GM19351 (cell line): ENCODE measurements at regions not wholly inside any gene's neighbourhood (a gene's known extent, or its start where the extent isn't known, plus 50 kb on each side); places are given as distances from the start of the nearest gene placed in this dataset.
"Not testable (repeated sequence)": the region's sequence is repeated elsewhere in the genome, so short reads cannot be mapped to it uniquely, and the experiment has no call there.

Experiments
- ATAC-seq: cut with Tn5 transposase; IDR thresholded peaks from one replicate; pipeline ENCODE4 v1.9.1; 2021; ENCODE audit warnings: mild to moderate bottlenecking, moderate library complexity; ENCODE audit not compliant: unreplicated experiment

DNA sequence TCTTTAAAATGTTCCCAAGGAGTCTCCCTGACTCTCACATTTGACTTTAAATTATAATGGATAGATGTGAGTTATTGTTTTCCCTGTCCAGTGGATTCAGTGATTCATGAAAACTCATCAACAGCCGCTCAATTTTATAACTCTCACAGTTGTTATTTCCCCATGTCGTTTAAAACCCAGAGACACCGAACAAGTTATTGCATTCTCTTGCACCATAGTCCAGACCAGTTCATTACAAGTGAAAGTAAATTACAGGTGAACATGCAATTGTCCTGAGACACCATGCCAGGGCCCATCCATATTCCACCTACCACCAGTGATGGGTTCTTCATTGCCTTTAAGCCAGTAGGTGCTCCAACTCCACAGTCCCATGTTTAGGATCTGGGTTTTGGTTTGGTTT, 85.7 kb upstream of the CMKLR1 start:
- ATAC-seq, result no peak

DNA sequence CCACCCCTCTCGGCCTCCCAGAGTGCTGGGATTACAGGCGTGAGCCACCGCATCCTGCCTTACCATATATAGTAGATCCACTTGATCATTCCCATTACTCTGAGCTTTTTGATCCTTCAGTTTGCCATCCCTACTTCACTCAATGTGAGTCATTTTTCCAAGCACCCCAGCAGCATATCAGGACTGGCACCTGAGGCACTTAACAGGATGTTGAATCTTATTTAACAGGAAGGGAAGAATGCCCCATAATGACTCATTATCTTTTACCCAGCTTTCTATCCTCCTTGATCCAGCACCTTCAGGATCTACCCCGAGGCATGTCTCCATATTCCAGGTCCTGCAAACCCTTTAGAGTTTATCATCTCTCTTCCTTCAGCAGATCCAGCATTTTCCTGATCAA, 84.9 kb upstream of the CMKLR1 start:
- ATAC-seq, result no peak

DNA sequence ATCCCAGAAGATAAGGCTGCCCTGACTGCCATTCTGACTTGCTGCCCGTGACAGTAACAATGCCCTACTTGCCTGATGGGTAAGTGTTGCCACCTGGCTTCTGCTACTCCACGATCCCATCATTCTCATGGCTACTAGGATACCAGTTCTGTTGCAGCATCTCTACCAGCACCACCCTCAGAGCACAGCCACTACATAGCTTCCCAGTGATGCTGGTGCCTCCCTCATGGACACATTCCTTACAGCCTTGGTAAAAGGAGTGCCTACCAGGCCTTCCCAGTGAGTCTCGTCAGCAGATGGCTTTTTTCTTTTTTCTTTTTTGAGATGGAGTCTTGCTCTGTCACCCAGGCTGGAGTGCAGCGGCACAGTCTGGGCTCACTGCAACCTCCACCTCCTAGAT, 84.4 kb upstream of the CMKLR1 start:
- no peak for ATAC-seq

DNA sequence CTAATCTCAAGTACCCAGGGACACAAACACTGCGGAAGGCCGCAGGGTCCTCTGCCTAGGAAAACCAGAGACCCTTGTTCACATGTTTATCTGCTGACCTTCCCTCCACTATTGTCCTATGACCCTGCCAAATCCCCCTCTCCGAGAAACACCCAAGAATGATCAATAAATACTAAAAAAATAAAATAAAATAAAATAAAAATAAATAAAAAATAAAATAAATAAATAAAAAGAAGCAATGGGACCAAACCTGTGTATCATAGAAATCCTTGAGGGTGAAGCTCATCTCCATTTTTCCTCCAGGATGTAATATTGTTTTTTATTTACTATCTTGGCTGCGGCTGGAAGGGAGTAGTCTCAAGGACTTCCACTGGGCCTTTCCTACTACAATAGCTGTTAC, 82.0 kb upstream of the CMKLR1 start:
- not testable (repeated sequence) for ATAC-seq

DNA sequence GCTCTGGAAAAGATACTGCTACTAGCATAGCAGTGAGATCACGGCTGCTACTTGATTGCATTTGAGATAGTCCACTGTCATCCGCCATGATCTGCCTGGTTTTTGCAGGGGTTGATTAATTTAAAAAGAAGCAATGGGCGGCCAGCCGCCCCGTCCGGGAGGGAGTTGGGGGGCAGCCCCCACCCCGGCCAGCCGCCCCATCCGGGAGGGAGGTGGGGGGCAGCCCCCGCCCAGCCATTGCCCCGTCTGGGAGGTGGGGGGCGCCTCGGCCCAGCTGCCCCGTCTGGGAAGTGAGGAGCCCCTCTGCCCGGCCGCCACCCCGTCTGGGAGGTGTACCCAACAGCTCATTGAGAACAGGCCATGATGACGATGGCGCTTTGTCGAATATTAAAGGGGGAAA, 81.3 kb upstream of the CMKLR1 start:
- not testable (repeated sequence) for ATAC-seq

DNA sequence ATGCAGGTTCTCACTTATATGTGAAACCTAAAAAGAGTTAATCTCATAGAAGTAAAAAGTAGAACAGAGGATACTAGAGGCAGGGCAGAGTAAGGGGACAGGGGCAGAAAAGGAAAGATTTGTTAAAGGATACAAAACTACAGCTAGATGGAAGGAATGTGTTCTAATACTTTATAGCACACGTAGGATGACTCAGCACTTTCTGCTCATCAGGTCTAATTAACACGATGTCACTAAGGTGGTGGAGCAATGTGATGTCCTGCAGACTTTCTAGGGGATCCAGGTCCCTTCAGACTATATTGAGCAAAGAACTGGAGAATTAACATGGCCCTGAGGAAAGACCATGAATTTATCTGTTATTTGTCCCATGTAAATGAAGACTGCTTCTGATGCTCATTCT, 80.8 kb upstream of the CMKLR1 start:
- no peak for ATAC-seq

DNA sequence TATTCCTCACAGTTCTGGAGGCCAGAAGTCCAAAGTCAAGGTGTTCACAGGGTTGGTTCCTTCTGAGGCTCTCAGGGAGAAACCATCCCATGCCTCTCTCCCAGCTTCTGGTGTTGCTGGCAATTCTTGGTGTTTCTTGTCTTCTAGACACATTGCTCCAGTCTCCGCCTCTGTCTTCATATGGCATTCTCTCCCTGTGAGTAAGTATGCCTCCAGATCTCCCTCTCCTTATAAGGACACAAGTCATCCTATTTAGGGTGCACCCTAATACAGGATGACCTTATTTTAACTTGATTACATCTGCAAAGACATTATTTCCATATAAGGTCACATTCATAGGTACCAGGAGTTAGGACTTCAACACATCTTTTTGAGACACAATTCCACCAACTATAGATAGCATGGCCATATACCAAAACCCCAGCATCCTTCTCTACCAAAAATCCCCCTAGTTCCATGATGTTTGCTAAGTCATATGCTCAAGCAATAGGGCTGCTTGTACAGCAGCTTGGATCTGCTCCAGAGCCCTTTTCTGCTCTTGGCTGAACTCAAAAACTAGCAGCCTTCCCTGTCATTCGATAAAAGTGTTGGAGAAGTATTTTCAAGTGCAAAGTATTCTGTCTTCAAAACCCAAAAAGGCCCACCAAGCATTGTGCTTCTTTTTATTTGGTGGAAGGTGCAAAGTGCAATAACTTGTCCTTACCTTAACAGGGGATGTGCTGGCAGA, 79.2 kb upstream of the CMKLR1 start:
- ATAC-seq, result no peak

DNA sequence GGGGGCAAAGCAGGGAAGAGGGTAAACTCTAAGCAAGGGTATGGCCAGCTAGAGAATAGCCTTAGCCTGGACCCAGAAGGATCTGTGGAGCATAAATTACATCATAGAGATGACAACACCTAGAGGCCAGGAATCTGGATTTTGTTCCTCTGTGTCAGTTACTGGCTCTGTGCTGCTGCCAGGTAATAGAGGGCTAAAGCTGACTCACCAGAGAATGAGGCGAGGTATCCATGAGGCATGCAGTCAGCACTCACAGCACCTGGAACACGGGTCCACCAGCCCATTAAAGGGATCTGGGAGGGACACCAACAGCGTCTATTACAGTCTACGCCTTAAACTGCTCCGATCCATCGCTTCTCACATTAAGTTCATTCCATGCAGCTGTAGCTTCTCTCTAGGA, 74.9 kb upstream of the CMKLR1 start:
- no peak for ATAC-seq

DNA sequence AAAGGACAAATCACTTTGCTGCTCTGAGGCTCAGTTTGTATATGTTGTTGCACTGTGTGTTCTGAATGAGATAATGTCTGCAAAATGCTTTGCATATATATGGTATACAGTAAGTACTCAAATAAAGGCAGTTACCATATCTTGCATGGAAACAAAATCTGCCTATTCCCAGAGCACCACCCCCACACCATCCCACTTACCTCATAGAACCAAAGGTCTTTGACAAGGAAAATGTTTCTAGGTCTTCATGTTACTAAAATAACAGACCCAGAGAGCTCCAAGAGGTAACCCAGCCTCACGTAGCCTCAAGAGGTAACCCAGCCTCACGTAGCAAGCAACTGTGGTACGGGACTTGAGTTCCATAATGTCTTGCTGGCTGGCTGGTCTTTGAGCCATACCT, 71.6 kb upstream of the CMKLR1 start:
- ATAC-seq, result no peak

DNA sequence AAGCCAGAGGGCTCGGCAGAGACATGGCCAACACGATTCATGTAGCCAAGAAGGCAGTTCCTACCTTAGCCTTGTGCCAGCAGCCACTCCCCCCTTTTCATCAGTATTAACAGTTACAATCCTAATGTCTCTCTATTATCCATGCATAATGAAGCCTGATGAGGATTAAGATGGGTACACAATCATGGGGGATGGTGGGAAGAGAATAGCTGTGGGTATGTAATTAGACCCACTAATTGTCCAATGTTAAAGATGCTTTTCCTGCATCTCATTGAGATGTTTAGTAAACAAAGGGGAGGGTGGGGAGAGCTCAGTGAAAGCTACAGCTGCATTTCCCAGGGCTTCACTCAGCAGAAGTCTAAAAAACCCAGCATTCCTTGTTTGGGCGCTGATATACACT, 70.4 kb upstream of the CMKLR1 start:
- no peak for ATAC-seq

DNA sequence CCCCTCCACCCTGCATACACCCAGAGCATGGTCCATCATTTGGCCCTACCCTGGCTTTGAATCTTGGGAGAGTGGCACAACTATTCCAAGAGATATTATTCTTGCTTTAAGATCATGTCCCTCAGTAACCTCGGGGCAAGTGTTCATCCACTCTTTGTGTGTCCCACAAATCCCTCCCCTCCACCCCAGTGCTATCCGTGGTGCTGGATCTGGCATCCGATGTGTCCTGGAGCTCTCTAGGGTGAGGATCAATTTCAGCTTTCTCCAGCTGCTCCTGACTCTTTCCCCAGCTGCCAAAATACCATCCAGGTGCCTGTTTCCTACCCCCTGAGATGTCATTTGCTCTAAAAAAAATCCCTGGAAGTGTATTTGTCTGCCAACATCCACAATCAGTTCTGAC, 64.8 kb upstream of the CMKLR1 start:
- no peak for ATAC-seq

DNA sequence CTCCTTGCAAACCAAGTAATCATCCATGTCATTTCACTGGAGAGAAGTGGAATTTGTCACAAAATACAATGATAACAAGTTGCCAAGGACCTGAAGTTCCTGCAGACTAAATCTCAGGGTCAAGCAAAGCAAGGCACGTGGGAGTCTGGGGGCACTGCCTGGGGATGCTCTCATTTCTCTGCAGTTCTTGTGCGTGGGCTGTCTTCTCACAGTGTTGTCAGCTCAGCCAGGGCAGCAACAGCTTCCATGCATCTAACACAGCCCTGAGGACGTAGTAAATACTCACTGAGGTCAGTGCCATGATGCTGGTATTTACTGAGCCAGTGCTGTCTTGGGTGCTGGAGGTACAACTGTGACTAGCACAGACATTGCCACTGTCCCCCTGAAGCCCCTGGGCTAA, 62.9 kb upstream of the CMKLR1 start:
- ATAC-seq, result no peak

DNA sequence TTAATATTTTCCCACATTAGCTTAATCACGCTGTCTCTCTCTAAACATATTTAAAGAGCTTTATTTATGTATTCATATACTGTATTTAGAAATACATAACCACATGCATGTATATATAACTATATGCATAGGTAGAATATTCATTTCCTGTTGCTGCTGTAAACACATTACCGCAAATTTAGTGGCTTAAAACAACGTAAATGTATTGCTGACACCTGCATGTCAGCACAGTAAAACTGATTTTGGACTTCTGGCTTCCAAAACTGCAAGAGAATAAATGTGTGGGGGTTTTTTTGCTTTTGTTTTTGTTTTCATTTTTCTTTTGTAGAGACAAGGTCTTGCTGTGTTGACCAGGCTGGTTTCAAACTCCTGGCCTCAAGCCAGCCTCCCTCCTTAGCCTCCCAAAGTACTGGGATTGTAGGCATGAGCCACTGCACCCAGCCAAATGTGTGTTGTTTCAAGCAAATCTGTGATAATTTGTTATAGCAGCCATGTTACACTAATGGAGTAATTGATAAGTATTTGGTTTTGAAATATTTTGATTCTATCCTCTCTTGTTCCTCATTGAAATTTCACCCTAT, 61.9 kb upstream of the CMKLR1 start:
- no peak for ATAC-seq

DNA sequence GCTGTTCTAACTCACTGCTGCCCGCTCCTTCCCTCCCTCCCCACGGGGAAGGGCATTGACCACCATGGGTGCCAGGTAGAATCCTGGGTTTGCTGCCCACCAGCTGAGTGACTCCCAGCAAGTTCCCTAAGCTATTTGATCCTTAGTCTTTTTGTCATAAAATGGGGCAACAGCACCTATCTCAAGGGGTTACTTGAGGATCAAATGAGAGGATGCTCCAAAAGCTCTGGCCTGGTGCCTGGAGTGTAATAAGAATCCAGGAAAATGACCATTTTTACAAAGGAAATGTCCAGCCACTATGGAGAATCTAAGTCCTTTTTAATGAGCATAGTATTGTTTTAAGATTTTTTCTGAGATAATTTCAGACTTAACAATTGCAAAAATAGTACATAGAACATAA, 61.4 kb upstream of the CMKLR1 start:
- no peak for ATAC-seq

DNA sequence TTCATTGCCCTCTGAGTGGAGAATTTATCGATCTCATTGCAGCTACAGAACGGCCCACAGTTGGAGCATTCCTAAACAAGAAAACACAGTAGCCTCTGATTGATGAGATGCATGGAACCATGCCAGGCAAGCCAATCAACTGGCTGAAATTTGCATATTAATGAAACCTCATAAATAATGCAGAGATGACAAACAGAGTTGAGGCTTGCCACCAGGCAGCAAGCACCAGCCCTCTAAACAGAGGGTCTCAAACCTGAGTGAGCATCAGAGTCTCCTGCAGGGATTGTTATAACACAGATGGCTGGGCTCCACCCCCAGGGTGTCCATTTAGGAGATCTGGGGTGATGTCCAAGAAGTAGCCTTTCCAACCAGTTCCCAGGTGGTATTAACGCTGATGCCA, 60.9 kb upstream of the CMKLR1 start:
- no peak for ATAC-seq

DNA sequence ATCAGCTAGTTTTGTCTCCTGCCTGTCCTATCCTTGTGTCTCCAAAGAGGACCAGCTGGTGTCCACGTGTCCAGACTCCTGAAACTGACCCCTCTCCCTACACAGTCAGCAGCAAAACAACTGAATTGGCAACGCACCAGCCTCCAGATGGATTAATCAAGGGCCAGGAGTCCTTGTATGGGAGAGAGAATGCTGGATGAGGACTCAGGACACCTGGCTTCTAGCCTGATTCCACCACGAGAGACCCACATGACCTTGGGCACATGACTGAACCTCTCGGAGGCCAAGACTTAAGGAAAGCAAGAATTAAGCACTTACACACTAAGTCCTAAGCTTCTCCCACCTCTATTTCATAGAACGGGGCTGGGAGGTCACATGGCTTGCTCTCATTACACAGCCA, 60.4 kb upstream of the CMKLR1 start:
- ATAC-seq, result no peak

DNA sequence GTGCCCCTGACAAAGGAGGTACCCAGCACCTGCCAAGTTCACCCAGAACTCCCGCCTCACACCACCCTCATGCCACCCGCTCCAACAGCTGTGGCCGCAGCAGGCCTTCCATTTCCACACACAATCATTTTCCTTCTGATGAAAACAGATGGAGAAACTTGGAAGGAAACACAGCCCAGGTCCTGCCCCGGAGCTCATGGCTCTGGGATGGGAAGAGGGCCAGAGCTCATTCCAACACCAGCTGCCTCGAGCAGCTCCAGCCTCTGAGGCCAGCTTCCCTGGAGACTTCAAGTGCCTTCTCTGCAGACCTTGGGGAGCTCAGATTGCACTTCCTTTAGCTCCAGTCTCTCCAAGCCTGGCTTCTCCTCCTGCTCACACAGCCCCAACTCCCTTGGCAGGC, 55.1 kb upstream of the CMKLR1 start:
- no peak for ATAC-seq

DNA sequence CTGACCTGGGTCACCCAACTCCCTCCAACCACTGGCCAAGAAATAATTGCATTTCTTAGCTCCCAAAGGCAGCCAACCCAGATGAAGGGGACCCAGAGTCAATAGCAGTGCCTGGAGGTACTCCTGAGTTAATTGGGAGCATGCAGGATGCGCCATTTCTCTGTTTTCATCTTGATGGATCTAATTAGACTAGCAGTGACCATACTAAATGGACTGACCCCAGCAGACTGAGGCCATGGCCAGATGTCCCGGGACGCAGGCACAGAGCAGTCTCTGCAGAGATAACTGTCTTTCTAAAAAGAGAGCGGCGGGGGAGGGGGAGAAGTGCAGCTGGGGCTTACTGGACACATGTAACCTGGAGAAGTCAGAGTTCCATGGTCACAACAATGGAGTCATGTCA, 53.2 kb upstream of the CMKLR1 start:
- ATAC-seq, result no peak

DNA sequence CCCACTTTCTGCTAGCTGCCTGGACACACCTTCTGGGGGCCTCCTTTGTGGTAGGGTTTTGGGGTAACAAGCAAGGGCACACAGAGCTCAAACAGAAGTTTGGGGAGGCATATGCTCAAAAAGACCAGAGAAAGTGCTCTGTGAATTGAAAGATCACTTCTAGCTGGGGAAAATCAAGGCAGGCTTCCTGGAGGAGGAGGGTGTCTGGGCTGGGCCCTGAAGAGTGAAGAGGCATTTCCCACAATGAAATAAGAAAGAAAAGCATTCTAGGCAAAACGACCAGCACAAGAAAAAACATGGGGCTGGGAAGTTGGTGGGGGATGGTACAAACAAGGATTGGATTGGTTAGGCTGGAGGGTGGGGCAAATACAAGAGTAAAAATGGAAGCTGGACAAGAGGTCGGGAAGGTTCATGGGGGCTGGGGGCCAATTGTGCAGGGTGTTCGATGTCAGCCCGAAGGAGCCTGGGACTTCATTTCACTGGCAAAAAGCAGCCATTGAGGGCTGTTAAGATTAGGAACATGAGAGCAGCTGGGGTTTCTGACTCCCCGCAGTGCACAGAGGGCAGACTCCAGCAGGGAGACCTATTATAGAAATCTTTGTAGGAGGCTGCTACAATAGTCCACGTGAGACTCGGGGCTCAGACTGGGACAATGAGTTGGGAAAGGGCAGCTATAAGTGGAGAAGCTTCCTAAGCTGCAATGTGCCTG, 51.5 kb upstream of the CMKLR1 start:
- ATAC-seq, result no peak

DNA sequence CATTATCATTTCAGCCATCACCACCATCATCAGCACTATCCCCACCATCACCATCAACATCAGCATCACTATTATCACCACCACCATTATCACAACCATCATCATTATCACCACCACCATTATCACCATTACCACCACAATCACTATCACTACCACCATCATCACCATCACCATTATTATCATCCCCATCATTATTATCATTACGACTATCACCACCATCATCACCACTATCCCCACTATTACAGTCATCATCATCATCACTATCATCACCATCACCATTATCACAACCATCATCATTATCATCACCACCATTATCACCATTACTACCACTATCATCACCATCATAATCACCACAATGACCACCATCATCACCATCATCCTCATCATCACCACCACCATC, 50.4 kb upstream of the CMKLR1 start:
- ATAC-seq, result no peak
